Adrenal gland (tissue), 9 donors: ENCODE measurements at regions not wholly inside any gene's neighbourhood (a gene's known extent, or its start where the extent isn't known, plus 50 kb on each side); places are given as distances from the start of the nearest gene placed in this dataset.

Experiments used
- DNase-seq, 7 donors: peaks; one replicate each; pipeline ENCODE4 v3.0.0-alpha.2; 2019 to 2020
- H3K27ac ChIP-seq, 5 donors: fragments of 200-600 bp; sonication (generic) in 4 of 5; 1 replicate in 3 of 5; 2 replicates in 2 of 5; pipeline versions ENCODE4 v1.5.1 to v1.8.0; 2016 to 2020; ENCODE audit warnings: mild to moderate bottlenecking in 1 of 5
- H3K27me3 ChIP-seq: fragments of 200-600 bp; 2 replicates; pipeline ENCODE4 v1.8.0; 2021
- H3K36me3 ChIP-seq, 2 donors: fragments of 200-600 bp; replicated peaks in 1 of 2; 1 replicate in 1 of 2; 2 replicates in 1 of 2; pipeline versions ENCODE4 v1.5.1 to v1.8.0; 2018 to 2022
- H3K4me1 ChIP-seq, 2 donors: fragments of 200-600 bp; replicated peaks in 1 of 2; 1 replicate in 1 of 2; 2 replicates in 1 of 2; pipeline versions ENCODE4 v1.5.1 to v1.8.0; 2018 to 2021
- H3K4me3 ChIP-seq, 4 donors: fragments of 200-600 bp; sonication (generic) in 3 of 4; one replicate each; pipeline ENCODE4 v1.5.1; 2016 to 2018
- H3K9me3 ChIP-seq, 3 donors: fragments of 200-600 bp; sonication (generic) in 1 of 3; replicated peaks in 1 of 3; 1 replicate in 2 of 3; 2 replicates in 1 of 3; pipeline versions ENCODE4 v1.5.1 to v1.8.0; 2016 to 2021
- POLR2A ChIP-seq, 2 donors: fragments of 450-650 bp; IDR thresholded peaks; one replicate each; pipeline ENCODE4 v1.6.1; 2017; ENCODE audit warnings: antibody characterized with exemption in 2 of 2, mild to moderate bottlenecking in 2 of 2, moderate library complexity in 1 of 2
- WGBS, 4 donors: extraction: QIAGEN DNeasy Blood & Tissue Kit in 2 of 4; methylation state at CpG; one replicate each; pipeline versions ENCODE4 v1.1.5 to v1.1.7; 2013 to 2017; 5-methylcytosine and 5-hydroxymethylcytosine counted together
- intact Hi-C, 2 donors: fragments of 100-400 bp; cut with DNase I; formaldehyde crosslinking; loops; one replicate each; pipeline versions ENCODE4 v1.14.1 to v1.15.0; 2022 to 2023
- TF ChIP-seq, protein P1 (sequence below), 6 experiments: fragments of 450-650 bp in 4 of 6; fragments of 200-600 bp in 2 of 6; sonication (generic) in 1 of 6; IDR thresholded peaks; 1 replicate in 5 of 6; 2 replicates in 1 of 6; pipeline versions ENCODE4 v1.5.1 to v1.8.0; 2016 to 2021; ENCODE audit warnings: antibody characterized with exemption in 6 of 6, mild to moderate bottlenecking in 2 of 6, moderate library complexity in 1 of 6
- donor health status: healthy with polysubstance abuse.
- donor health status: Bipolar disorder and iron deficiency.
- donor health status: DM: yes; HTN: yes; CAD: no.
- donor health status: DM: no; HTN: no; CAD: no.
- donor health status: DM: no; HTN: no; CAD: no.

GRCh38 chr21:15604413-15604812, 125.4 kb upstream of the USP25 start:
- H3K4me1 ChIP-seq: no peaks in the 10 kb centered on the region
- intact Hi-C loops: no loop called here
- no peak overlapping the region for H3K27ac ChIP-seq
- 45 to 53% (median 48%) methylated on average over 2 of the region's 2 CpGs for WGBS, 4 donors
- H3K36me3 ChIP-seq: no peaks in the 10 kb centered on the region
- H3K27me3 ChIP-seq: no peaks in the 10 kb centered on the region
- H3K9me3 ChIP-seq: no peaks in the 10 kb centered on the region
- no peak overlapping the region for H3K4me3 ChIP-seq
- TF ChIP-seq, protein P1, sequence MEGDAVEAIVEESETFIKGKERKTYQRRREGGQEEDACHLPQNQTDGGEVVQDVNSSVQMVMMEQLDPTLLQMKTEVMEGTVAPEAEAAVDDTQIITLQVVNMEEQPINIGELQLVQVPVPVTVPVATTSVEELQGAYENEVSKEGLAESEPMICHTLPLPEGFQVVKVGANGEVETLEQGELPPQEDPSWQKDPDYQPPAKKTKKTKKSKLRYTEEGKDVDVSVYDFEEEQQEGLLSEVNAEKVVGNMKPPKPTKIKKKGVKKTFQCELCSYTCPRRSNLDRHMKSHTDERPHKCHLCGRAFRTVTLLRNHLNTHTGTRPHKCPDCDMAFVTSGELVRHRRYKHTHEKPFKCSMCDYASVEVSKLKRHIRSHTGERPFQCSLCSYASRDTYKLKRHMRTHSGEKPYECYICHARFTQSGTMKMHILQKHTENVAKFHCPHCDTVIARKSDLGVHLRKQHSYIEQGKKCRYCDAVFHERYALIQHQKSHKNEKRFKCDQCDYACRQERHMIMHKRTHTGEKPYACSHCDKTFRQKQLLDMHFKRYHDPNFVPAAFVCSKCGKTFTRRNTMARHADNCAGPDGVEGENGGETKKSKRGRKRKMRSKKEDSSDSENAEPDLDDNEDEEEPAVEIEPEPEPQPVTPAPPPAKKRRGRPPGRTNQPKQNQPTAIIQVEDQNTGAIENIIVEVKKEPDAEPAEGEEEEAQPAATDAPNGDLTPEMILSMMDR (IDR thresholded peaks at IDR 0.05): no peak
- no peak for TF ChIP-seq POLR2A (IDR thresholded peaks at IDR 0.05)
- no peak for DNase-seq

DNA sequence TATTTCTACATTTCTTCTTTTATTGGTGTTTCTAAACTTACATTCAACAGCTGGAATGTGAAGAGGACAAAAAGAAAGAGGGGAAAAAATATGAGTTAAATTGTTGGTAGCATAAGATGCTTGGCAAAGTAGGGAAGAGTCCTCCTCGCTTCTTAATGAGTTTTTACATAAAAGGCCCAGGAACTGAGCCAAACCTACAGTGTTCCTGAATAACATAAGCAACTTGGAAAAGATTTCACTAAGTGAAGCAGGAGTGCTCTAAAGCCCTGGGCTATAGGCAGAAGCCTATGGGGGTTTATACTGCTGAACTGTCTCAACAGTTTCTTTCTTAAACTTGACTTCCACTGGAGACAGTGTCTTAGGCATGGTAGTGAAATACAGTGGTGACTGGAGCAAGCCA, 115.0 kb upstream of the USP25 start:
- 71 to 88% (median 76%) methylated on average over 1 of the region's 1 CpG for WGBS, 4 donors
- H3K4me1 ChIP-seq: no peaks in the 10 kb centered on the region
- no peaks in the 10 kb centered on the region for H3K36me3 ChIP-seq
- H3K27ac ChIP-seq: no peak overlapping the region
- DNase-seq: no peak
- no peaks in the 10 kb centered on the region for H3K27me3 ChIP-seq
- intact Hi-C loops: no loop called here
- no peaks in the 10 kb centered on the region for H3K9me3 ChIP-seq
- TF ChIP-seq, protein P1 (IDR thresholded peaks at IDR 0.05): no peak
- TF ChIP-seq POLR2A (IDR thresholded peaks at IDR 0.05): no peak
- H3K4me3 ChIP-seq: no peak overlapping the region

GRCh38 chr21:15616864-15617574, 112.8 kb upstream of the USP25 start:
- no peak for TF ChIP-seq POLR2A (IDR thresholded peaks at IDR 0.05)
- TF ChIP-seq, protein P1 (IDR thresholded peaks at IDR 0.05): no peak
- no peak for DNase-seq
- WGBS, 4 donors: 63 to 82% (median 68%) methylated on average over 2 of the region's 2 CpGs
- Histone ChIP-seq H3K36me3 (no peaks in the 10 kb centered on the region), H3K9me3 (no peaks in the 10 kb centered on the region), H3K27me3 (no peaks in the 10 kb centered on the region), H3K27ac (no peak overlapping the region), H3K4me3 (no peak overlapping the region), H3K4me1 (no peaks in the 10 kb centered on the region)
- intact Hi-C loops: no loop called here

DNA sequence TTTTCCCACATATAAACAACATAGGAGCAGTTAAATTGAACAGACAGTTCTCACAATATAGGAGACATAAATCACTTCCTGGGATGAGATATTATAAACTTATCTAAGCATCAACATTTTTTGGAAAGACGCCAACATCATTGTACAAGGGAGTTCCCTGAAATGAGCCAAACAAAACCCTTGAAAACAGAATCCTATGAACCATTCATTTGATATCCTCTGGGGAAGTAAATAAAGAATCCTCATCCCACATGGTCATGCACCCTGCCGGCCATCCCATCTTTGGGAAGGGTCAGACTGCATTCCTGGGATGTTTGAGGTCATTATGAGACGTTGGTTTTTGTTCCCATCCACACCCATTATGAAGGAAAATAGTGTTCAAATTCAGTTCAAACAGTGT, 111.8 kb upstream of the USP25 start:
- Histone ChIP-seq H3K9me3 (no peaks in the 10 kb centered on the region), H3K4me3 (no peak overlapping the region), H3K36me3 (no peaks in the 10 kb centered on the region), H3K27ac (no peak overlapping the region), H3K4me1 (no peaks in the 10 kb centered on the region), H3K27me3 (no peaks in the 10 kb centered on the region)
- DNase-seq: no peak
- TF ChIP-seq, protein P1 (IDR thresholded peaks at IDR 0.05): no peak
- TF ChIP-seq POLR2A (IDR thresholded peaks at IDR 0.05): no peak
- intact Hi-C loops: no loop called here
- WGBS, 4 donors: 28 to 36% (median 30%) methylated on average over 3 of the region's 3 CpGs
